K562 (cell line): ENCODE measurements at regions not wholly inside any gene's neighbourhood (a gene's known extent, or its start where the extent isn't known, plus 50 kb on each side); places are given as distances from the start of the nearest gene placed in this dataset.

Source experiments
- ATAC-seq: fragments of 200-7000 bp; cut with Tn5 transposase; 3 replicates; pipeline ENCODE4 v1.9.1; 2020; ENCODE audit warnings: moderate library complexity
- BruUV-seq: library from RNA; stranded (reverse); fragments of 400-500 nt; replicated peaks from 2 replicates; lab custom pipeline; 2021; lab: Mats Ljungman, UMichigan
- CTCF ChIA-PET: fragments of 300-600 bp; formaldehyde crosslinking; extraction: SDS; loops from one replicate; lab custom pipeline; 2021; ENCODE audit warnings: low intra/inter-chr PET ratio; lab: Yijun Ruan, JAX
- POLR2A ChIA-PET: fragments of 300-600, 350-650 bp; sonication (Branson Sonifier 250); formaldehyde crosslinking; extraction: SDS; loops from one replicate; lab custom pipeline; 2021; ENCODE audit warnings: antibody characterized with exemption, inconsistent platforms; lab: Yijun Ruan, JAX
- DNase-seq, 4 experiments: peaks; one replicate each; pipeline versions ENCODE4 v3.0.0 to v3.0.0-alpha.2; 2011 to 2018; ENCODE audit warnings: low spot score in 3 of 4, mixed read lengths in 3 of 4; ENCODE audit errors: extremely low read depth in 1 of 4
- FAIRE-seq: peaks from 2 replicates; lab custom pipeline; 2011; peaks lifted over from hg19 to GRCh38; lab: Jason Lieb, UNC
- H2AFZ ChIP-seq: 2 replicates; pipeline ENCODE4 v1.6.0; 2011; ENCODE audit warnings: low read depth, low read length, control low read depth, inconsistent platforms
- H3K27ac ChIP-seq: fragments of 200-600 bp; 3 replicates; pipeline ENCODE4 v1.8.0; 2011; ENCODE audit warnings: low read depth, mild to moderate bottlenecking, control low read depth, inconsistent platforms, low read length, moderate library complexity, mixed read lengths; ENCODE audit errors: extremely low read depth
- H3K27me3 ChIP-seq, 2 experiments: fragments of 300-600 bp in 1 of 2; 2 replicates in 1 of 2; 3 replicates in 1 of 2; pipeline versions ENCODE4 v1.6.0 to v1.8.0; 2011; ENCODE audit warnings: inconsistent platforms in 2 of 2, low read length in 2 of 2, mild to moderate bottlenecking in 1 of 2, mixed read lengths in 1 of 2, moderate library complexity in 1 of 2; ENCODE audit not compliant: control insufficient read depth in 2 of 2, insufficient read depth in 2 of 2
- H3K36me3 ChIP-seq: fragments of 300-600 bp; 3 replicates; pipeline ENCODE4 v1.8.0; 2011; ENCODE audit warnings: mild to moderate bottlenecking, low read length, inconsistent platforms; ENCODE audit not compliant: control insufficient read depth, insufficient read depth
- H3K4me1 ChIP-seq, 2 experiments: fragments of 200-600 bp in 1 of 2; replicated peaks in 1 of 2; 2 replicates in 1 of 2; 3 replicates in 1 of 2; pipeline versions ENCODE4 v1.5.1 to v1.8.0; 2011; ENCODE audit warnings: inconsistent platforms in 2 of 2, low read length in 2 of 2, mild to moderate bottlenecking in 1 of 2, mixed read lengths in 1 of 2, moderate library complexity in 1 of 2; ENCODE audit not compliant: control insufficient read depth in 2 of 2, insufficient read depth in 2 of 2
- H3K4me2 ChIP-seq: 2 replicates; pipeline ENCODE4 v1.6.1; 2011; ENCODE audit warnings: low read length, control low read depth, inconsistent platforms, mixed read lengths; ENCODE audit not compliant: insufficient read depth
- H3K4me3 ChIP-seq: fragments of 200-600 bp; sonication (generic), shearing (Covaris generic); 2 replicates; pipeline ENCODE4 v1.5.1; 2016; ENCODE audit warnings: control low read depth, inconsistent platforms
- H3K79me2 ChIP-seq: fragments of 200-600 bp; 3 replicates; pipeline ENCODE4 v1.8.0; 2011; ENCODE audit warnings: low read length, inconsistent platforms; ENCODE audit not compliant: control insufficient read depth, insufficient read depth
- H3K9ac ChIP-seq, 2 experiments: 2 replicates each; pipeline versions ENCODE4 v1.6.0 to v1.6.1; 2011; ENCODE audit warnings: low read depth in 2 of 2, low read length in 2 of 2, control low read depth in 1 of 2, inconsistent platforms in 1 of 2, mild to moderate bottlenecking in 1 of 2, mixed read lengths in 1 of 2; ENCODE audit not compliant: insufficient read depth in 1 of 2
- H3K9me1 ChIP-seq: one replicate; pipeline ENCODE4 v1.6.0; 2011; ENCODE audit warnings: inconsistent platforms, mild to moderate bottlenecking, low read length, moderate library complexity; ENCODE audit not compliant: control insufficient read depth, insufficient read depth
- H3K9me3 ChIP-seq: replicated peaks from 2 replicates; pipeline ENCODE4 v1.5.1; 2011; ENCODE audit warnings: low read depth, low read length, inconsistent platforms; ENCODE audit not compliant: control insufficient read depth, insufficient read depth
- H4K20me1 ChIP-seq: replicated peaks from 2 replicates; pipeline ENCODE4 v1.6.1; 2011; ENCODE audit warnings: low read length, inconsistent platforms, mixed read lengths; ENCODE audit not compliant: control insufficient read depth, insufficient read depth
- CBFA2T2 ChIP-seq: fragments of 450-650 bp; conservative IDR thresholded peaks from 2 replicates; pipeline ENCODE4 v1.6.1; 2017; ENCODE audit warnings: mild to moderate bottlenecking
- CBX2 ChIP-seq: fragments of 200-600 bp; sonication (generic); IDR thresholded peaks from one replicate; pipeline ENCODE4 v1.6.1; 2012; ENCODE audit warnings: mild to moderate bottlenecking, low read length, inconsistent platforms; ENCODE audit not compliant: insufficient read depth, poor library complexity, severe bottlenecking
- CEBPB ChIP-seq: fragments of 450-650 bp; IDR thresholded peaks from 2 replicates; pipeline ENCODE4 v1.6.1; 2016; ENCODE audit warnings: missing genetic modification characterization, missing compliant biosample characterization
- DMBX1 ChIP-seq: fragments of 250-450 bp; sonication (Bioruptor Pico); IDR thresholded peaks from 2 replicates; pipeline ENCODE4 v1.8.0; 2022; ENCODE audit warnings: inconsistent platforms, mild to moderate bottlenecking, moderate library complexity, borderline replicate concordance
- U2AF2 ChIP-seq: fragments of 200-400 bp; formaldehyde crosslinking; optimal IDR thresholded peaks from 2 replicates; pipeline ENCODE3; 2017; ENCODE audit warnings: low read depth, mild to moderate bottlenecking, low read length
- ZNF384 ChIP-seq: IDR thresholded peaks from 2 replicates; pipeline ENCODE4 v1.6.1; 2012; ENCODE audit warnings: low read depth, low read length, improper control_type of control experiment
- ZNF561 ChIP-seq: fragments of 450-650 bp; formaldehyde crosslinking; conservative IDR thresholded peaks from 2 replicates; pipeline ENCODE4 v1.4.0; 2020; ENCODE audit warnings: mild to moderate bottlenecking, moderate library complexity
- WGBS: fragments of 100-300 bp; shearing (Covaris generic); methylation state at CpG from one replicate; pipeline ENCODE4 v1.1.6; 2016; ENCODE audit warnings: low coverage, mixed read lengths; ENCODE audit not compliant: insufficient coverage; ENCODE audit errors: missing lambda C conversion rate; 5-methylcytosine and 5-hydroxymethylcytosine counted together
- in situ Hi-C: fragments of 300-500 bp; cut with MboI; formaldehyde crosslinking; loops from 4 replicates; pipeline ENCODE4 v1.15.0; 2018; ENCODE audit warnings: inconsistent platforms, mixed read lengths
- intact Hi-C: fragments of 100-400 bp; cut with micrococcal nuclease; formaldehyde crosslinking; loops from 2 replicates; pipeline ENCODE4 v1.14.2; 2022
- TF ChIP-seq, protein P1 (sequence below): IDR thresholded peaks from 2 replicates; pipeline ENCODE4 v1.6.1; 2011; ENCODE audit warnings: borderline replicate concordance, low read depth, mild to moderate bottlenecking, moderate library complexity, low read length; ENCODE audit not compliant: insufficient read depth, poor library complexity, severe bottlenecking
- TF ChIP-seq, protein P2 (sequence below): fragments of 450-650 bp; IDR thresholded peaks from 2 replicates; pipeline ENCODE4 v1.6.1; 2016; ENCODE audit warnings: mild to moderate bottlenecking, moderate library complexity

DNA sequence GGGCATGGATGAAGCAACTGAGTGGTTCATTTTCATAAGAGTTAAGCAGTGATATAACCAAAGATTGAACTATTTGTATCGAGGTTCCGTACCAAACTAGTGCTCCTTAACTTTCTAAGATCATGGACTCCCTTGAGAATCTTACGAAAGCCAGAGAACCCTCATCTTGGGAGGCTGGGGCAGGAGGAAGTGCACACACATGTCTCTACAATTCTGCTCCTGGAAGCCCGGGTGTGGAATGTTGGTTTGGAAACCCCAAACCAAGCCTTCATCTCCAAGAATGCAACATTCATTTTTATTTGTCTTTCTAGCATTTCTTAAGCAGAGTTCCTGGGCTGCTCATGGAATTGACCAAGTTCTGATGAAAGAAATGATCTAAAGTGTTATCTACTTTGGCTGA, 215.0 kb upstream of the PRNP start:
- Histone ChIP-seq H3K4me3 (no peak overlapping the region), H3K27ac (no peak overlapping the region), H3K79me2 (no peaks in the 10 kb centered on the region), H3K4me2 (no peak overlapping the region), H3K36me3 (no peaks in the 10 kb centered on the region), H3K9me1 (no peaks in the 10 kb centered on the region), H3K27me3 (no peaks in the 10 kb centered on the region; a peak in 1 of 5 replicates), H3K9ac (no peak overlapping the region), H2AFZ (no peak overlapping the region), H3K4me1 (no peaks in the 10 kb centered on the region), H3K9me3 (no peaks in the 10 kb centered on the region), H4K20me1 (no peaks in the 10 kb centered on the region)
- POLR2A ChIA-PET, result no interaction called here
- CTCF ChIA-PET, result no interaction called here
- DNase-seq, result no peak
- WGBS, result 4% methylated on average over 4 of the region's 4 CpGs
- no peak for FAIRE-seq
- BruUV-seq, result no TSS peak
- no peak for ATAC-seq
- in situ Hi-C loops (no loop called here), intact Hi-C loops (no loop called here)
- TF ChIP-seq CEBPB (tag), result no peak
- TF ChIP-seq, protein P1, sequence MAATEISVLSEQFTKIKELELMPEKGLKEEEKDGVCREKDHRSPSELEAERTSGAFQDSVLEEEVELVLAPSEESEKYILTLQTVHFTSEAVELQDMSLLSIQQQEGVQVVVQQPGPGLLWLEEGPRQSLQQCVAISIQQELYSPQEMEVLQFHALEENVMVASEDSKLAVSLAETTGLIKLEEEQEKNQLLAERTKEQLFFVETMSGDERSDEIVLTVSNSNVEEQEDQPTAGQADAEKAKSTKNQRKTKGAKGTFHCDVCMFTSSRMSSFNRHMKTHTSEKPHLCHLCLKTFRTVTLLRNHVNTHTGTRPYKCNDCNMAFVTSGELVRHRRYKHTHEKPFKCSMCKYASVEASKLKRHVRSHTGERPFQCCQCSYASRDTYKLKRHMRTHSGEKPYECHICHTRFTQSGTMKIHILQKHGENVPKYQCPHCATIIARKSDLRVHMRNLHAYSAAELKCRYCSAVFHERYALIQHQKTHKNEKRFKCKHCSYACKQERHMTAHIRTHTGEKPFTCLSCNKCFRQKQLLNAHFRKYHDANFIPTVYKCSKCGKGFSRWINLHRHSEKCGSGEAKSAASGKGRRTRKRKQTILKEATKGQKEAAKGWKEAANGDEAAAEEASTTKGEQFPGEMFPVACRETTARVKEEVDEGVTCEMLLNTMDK, result no peak
- TF ChIP-seq ZNF561 (CRISPR knock-in tag), result no peak
- no peak for TF ChIP-seq CBX2
- no peak for TF ChIP-seq U2AF2
- no peak for TF ChIP-seq DMBX1 (CRISPR knock-in tag)
- TF ChIP-seq CBFA2T2, result no peak
- TF ChIP-seq, protein P2, sequence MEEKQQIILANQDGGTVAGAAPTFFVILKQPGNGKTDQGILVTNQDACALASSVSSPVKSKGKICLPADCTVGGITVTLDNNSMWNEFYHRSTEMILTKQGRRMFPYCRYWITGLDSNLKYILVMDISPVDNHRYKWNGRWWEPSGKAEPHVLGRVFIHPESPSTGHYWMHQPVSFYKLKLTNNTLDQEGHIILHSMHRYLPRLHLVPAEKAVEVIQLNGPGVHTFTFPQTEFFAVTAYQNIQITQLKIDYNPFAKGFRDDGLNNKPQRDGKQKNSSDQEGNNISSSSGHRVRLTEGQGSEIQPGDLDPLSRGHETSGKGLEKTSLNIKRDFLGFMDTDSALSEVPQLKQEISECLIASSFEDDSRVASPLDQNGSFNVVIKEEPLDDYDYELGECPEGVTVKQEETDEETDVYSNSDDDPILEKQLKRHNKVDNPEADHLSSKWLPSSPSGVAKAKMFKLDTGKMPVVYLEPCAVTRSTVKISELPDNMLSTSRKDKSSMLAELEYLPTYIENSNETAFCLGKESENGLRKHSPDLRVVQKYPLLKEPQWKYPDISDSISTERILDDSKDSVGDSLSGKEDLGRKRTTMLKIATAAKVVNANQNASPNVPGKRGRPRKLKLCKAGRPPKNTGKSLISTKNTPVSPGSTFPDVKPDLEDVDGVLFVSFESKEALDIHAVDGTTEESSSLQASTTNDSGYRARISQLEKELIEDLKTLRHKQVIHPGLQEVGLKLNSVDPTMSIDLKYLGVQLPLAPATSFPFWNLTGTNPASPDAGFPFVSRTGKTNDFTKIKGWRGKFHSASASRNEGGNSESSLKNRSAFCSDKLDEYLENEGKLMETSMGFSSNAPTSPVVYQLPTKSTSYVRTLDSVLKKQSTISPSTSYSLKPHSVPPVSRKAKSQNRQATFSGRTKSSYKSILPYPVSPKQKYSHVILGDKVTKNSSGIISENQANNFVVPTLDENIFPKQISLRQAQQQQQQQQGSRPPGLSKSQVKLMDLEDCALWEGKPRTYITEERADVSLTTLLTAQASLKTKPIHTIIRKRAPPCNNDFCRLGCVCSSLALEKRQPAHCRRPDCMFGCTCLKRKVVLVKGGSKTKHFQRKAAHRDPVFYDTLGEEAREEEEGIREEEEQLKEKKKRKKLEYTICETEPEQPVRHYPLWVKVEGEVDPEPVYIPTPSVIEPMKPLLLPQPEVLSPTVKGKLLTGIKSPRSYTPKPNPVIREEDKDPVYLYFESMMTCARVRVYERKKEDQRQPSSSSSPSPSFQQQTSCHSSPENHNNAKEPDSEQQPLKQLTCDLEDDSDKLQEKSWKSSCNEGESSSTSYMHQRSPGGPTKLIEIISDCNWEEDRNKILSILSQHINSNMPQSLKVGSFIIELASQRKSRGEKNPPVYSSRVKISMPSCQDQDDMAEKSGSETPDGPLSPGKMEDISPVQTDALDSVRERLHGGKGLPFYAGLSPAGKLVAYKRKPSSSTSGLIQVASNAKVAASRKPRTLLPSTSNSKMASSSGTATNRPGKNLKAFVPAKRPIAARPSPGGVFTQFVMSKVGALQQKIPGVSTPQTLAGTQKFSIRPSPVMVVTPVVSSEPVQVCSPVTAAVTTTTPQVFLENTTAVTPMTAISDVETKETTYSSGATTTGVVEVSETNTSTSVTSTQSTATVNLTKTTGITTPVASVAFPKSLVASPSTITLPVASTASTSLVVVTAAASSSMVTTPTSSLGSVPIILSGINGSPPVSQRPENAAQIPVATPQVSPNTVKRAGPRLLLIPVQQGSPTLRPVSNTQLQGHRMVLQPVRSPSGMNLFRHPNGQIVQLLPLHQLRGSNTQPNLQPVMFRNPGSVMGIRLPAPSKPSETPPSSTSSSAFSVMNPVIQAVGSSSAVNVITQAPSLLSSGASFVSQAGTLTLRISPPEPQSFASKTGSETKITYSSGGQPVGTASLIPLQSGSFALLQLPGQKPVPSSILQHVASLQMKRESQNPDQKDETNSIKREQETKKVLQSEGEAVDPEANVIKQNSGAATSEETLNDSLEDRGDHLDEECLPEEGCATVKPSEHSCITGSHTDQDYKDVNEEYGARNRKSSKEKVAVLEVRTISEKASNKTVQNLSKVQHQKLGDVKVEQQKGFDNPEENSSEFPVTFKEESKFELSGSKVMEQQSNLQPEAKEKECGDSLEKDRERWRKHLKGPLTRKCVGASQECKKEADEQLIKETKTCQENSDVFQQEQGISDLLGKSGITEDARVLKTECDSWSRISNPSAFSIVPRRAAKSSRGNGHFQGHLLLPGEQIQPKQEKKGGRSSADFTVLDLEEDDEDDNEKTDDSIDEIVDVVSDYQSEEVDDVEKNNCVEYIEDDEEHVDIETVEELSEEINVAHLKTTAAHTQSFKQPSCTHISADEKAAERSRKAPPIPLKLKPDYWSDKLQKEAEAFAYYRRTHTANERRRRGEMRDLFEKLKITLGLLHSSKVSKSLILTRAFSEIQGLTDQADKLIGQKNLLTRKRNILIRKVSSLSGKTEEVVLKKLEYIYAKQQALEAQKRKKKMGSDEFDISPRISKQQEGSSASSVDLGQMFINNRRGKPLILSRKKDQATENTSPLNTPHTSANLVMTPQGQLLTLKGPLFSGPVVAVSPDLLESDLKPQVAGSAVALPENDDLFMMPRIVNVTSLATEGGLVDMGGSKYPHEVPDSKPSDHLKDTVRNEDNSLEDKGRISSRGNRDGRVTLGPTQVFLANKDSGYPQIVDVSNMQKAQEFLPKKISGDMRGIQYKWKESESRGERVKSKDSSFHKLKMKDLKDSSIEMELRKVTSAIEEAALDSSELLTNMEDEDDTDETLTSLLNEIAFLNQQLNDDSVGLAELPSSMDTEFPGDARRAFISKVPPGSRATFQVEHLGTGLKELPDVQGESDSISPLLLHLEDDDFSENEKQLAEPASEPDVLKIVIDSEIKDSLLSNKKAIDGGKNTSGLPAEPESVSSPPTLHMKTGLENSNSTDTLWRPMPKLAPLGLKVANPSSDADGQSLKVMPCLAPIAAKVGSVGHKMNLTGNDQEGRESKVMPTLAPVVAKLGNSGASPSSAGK, result no peak
- no peak for TF ChIP-seq ZNF384
